GM12892 (cell line): ENCODE measurements at regions not wholly inside any gene's neighbourhood (a gene's known extent, or its start where the extent isn't known, plus 50 kb on each side); places are given as distances from the start of the nearest gene placed in this dataset.
"Not testable (repeated sequence)": the region's sequence is repeated elsewhere in the genome, so short reads cannot be mapped to it uniquely, and the experiment has no call there.

Experiments used
- DNase-seq: peaks from one replicate; pipeline ENCODE4 v3.0.0; 2011; ENCODE audit not compliant: insufficient read length
- FAIRE-seq: peaks from 2 replicates; lab custom pipeline; 2011; peaks lifted over from hg19 to GRCh38; lab: Jason Lieb, UNC
- POLR2A ChIP-seq: IDR thresholded peaks from 2 replicates; pipeline ENCODE4 v1.6.1; 2011; ENCODE audit warnings: low read depth, low read length, control low read depth
- POLR2AphosphoS5 ChIP-seq: IDR thresholded peaks from 2 replicates; pipeline ENCODE4 v1.6.1; 2011; ENCODE audit warnings: low read depth, low read length, control low read depth
- TAF1 ChIP-seq: IDR thresholded peaks from 2 replicates; pipeline ENCODE4 v1.6.1; 2011; ENCODE audit warnings: low read depth, mild to moderate bottlenecking, control low read depth, low read length, borderline replicate concordance

DNA sequence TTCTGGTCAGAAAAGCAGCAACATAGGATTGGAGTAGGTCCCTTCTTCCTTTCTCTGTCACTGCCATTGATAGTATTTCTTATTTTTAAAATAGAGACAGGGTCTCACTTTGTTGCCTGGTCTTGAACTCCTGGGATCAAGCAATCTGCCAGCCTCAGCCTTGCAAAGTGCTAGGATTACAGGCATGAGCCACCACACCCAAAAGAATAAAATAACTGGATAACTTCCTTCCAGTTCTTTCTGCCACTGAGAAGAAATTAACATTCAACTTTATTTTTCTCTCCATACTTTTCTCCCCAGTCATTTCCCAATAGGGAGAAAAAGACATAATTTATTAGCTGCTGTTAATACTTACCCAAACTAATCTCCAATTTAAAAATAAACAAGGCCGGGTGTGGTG lies 91.9 kb upstream of the MED13 start:
- TF ChIP-seq POLR2AphosphoS5: no peak
- TF ChIP-seq POLR2A: no peak
- TF ChIP-seq TAF1: no peak
- no peak for FAIRE-seq
- no peak for DNase-seq

DNA sequence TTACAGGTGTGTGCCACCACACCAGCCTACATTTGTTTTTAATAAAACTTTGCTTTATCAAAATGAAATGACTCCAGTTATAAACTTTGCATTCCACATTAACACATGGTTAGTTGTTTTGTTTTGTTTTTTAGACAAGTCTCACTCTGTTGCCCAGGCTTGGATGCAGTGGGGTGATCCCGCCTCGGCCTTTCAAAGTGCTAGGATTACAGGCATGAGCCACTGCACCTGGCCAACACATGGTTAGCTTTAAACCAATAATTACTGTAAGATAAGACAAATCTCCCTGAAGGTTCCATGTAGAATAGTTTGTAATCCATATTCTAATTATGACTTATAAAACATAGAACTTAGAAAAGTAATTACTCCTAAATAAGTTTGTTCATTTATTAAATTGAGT lies 89.8 kb upstream of the MED13 start:
- FAIRE-seq (no peak), DNase-seq (no peak)
- TF ChIP-seq POLR2AphosphoS5 (no peak), POLR2A (no peak), TAF1 (no peak)

DNA sequence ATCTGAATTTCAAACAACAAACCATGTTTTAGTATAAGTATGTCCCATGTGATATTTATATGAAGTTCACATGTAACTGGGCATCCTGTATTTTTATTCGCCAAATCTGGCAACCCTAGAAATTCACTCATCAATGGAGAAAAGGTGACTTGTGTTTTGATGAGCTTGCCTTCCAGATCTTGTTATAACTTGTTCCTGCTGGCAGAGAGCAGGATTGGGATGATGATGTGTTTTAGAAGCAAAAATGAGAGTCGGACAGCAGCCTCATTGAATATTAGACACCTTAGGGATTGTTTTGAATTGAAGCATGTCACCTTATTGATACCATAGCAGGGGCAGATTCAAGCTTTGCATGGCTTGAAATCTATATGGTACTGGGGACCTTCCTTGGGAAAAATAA lies 85.4 kb upstream of the MED13 start:
- DNase-seq (no peak), FAIRE-seq (no peak)
- no peak for TF ChIP-seq POLR2A
- no peak for TF ChIP-seq POLR2AphosphoS5
- TF ChIP-seq TAF1: no peak

DNA sequence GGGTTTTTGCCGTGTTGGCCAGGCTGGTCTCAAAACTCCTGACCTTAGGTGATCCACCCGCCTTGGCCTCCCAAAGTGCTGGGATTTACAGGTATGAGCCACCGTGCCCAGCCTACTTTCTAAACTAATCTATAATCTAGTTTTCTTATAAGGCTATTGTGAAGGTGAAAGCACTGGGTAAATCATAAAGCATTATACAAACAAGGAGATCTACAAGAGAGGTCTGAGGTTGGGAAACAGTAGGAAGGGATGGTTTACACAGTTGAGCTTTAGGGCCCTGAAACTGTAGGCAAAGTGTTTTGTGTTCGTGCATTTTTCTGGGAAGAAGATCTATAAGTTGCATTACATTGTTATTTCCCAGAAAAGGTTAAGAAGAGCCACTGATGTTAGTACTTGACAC lies 84.9 kb upstream of the MED13 start:
- DNase-seq (no peak), FAIRE-seq (no peak)
- TF ChIP-seq POLR2A (no peak), TAF1 (no peak), POLR2AphosphoS5 (no peak)

DNA sequence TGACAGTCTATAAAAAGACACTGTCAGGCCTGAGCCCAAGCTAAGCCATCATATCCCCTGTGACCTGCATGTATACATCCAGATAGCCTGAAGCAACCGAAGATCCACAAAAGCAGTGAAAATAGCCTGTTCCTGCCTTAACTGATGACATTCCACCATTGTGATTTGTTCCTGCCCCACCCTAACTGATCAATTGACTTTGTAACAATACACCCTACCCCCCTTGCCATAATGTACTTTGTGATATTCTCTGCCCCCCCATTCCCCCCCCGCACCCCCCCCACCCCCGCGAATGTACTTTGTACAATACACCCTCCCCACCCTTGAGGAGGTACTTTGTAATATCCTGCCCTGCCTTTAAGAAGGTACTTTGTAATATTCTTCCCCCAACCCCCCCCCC lies 82.2 kb upstream of the MED13 start:
- TF ChIP-seq POLR2AphosphoS5 (no peak), TAF1 (no peak), POLR2A (no peak)
- no peak for FAIRE-seq
- DNase-seq: no peak

DNA sequence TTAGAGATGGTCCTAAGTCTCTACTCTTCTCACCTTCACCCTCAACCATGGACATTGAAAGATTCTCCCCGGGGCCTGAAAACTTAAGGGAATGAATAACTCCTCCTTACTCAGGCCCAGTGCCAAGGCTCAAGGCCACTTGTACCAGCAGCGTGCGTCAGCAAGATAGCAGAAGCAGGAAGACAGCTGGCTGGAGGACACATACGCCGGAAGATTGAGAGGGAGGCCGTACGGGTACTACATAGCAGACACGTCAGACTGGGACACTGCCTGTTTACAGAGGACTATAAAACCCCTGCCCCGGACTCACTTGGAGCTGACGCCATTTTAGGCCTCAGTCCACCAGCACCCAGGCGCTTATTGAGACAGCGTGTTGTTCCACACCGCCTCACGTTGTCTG lies 75.8 kb upstream of the MED13 start:
- FAIRE-seq: no peak
- no peak for DNase-seq

DNA sequence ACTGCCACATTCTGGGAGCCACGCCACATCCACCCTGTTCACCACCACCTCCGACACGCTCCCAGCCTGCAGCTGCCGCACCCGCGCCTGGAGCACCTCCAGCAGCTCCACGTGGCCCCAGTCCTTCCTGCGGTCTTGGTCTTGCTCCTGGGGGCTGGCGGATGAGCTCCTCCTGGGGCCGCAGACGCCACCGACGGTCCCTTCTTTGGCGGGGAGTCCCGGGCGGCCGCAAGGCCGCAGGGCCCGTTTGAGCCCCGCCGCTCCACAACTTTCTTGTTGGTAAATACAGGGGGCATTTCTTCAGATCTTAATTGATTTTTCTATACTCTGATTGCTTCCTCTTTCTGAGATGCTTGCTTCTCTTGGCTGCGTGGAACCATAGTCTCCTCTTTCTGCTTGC lies 75.3 kb upstream of the MED13 start:
- FAIRE-seq (no peak), DNase-seq (no peak)
- TF ChIP-seq POLR2A (no peak), POLR2AphosphoS5 (no peak), TAF1 (no peak)

More for the DNA sequence above, 75.8 kb upstream of the MED13 start:
- TF ChIP-seq POLR2A: no peak
- no peak for TF ChIP-seq POLR2AphosphoS5
- no peak for TF ChIP-seq TAF1

DNA sequence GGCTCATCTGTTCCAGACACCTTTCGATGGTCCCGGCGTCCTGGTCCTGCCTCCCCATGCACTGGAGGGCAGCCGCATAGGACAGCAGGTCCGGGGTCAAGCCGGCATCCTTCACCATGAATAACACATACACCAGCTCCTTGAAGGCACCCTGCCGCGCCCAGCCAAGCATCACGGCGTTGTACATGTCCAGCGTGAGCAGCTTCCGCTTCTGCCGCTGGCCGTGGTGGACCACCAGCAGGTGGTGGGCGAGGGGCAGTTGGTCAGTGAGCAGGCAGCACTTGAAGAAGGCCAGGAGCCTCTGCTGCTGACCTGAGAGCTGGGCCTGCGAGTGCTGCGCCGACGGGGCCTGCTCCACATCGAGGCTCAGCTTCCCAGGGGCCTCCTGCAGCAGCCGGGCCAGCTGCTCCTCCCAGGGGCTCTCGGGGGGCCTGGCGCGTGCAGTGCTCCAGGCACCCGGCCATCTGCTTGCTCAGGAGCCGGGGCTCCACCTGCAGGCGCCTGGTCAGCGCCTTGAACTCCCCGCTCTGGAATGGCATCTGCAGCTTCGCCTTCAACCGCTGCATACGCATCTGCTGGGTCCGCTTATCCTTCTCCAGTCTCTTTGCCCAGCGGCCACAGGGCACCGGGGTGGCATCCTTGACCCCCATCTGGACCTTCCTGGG lies 74.7 kb upstream of the MED13 start:
- DNase-seq, FAIRE-seq: not testable (repeated sequence)

DNA sequence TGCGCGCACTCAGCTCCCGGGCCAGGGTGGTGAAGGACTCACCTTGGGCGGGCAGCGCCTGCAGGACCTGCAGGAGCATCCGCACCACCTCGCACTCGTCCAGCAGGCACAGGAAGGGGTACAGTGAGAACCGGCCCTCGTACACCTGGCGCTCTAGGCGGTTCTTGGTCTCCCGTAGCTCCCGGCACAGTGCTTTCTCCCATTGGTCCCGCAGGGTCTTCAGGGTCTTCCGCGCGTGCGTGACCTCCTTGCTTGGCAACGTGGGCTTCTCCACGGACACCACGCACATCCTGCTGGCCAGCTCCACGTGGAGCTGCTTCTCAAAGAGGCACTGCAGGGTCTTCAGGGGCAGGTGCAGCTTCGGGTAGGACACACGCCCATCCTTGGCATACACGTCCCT lies 74.1 kb upstream of the MED13 start:
- FAIRE-seq (no peak), DNase-seq (no peak)
- no peak for TF ChIP-seq POLR2AphosphoS5
- no peak for TF ChIP-seq POLR2A
- no peak for TF ChIP-seq TAF1

DNA sequence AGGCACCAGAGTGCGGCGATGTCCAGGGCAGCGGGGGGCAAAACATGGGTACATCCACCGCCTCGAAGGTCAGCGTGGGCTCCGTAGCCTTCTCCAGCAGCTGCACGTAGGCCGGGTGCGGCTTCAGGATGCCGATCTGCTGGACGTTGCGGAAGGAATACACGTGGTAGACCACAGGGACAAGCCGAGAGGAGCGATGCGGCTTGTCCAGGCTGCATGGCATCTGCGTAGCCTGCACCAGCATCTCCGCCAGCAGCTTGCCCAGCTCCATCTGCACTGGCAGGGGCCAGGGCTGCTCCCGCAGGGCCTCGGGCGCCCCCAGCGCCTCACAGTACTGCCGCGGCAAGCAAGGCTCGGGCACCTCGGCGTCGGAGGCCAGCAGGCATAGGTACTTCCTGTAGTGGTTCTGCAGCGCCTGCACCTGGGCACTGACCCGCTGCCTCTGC lies 73.6 kb upstream of the MED13 start:
- FAIRE-seq: not testable (repeated sequence)

DNA sequence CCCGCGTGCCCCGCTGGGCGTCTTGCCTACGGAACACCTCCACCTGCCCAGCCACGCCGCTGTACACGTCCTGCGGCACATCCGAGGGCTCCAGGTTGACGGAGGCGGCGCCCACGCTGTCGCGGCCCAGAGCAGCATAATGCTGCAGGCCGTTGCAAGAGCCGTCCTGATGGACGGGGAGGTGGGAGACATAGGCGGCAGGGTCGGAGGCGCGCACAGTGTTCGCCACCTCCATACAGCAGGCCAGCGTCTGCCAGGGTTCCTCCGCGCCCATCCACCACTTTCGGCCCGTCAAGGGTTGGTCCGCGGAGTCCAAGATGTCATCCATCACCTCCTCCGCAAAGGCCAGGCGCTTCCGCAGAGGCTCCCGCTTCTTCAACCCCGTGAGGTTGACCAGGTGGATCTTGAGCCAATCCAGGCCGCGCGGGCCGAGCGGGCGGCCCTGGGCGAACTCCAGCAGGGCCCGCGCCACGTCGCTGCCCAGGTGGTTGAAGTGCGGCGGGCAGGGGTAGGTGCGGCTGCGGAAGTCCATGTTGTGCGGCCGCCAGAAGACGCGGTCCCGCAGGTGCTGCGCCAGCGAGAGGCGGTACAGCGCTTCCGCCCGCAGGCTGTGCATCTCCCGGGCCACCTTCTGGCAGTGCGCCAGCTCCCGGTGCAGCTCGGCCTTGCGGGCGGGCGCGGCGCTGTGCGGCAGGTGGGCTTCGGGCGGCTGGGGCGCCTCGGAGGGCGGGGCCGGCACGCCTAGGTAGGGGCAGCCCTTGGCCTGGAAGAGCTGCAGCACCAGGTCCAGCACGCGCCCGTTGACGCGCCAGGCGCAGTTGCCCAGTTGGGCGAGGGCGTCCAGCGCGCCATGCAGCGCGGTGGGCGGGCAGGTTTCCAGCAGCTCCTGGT lies 72.9 kb upstream of the MED13 start:
- FAIRE-seq, DNase-seq: not testable (repeated sequence)

More for the DNA sequence above, 73.6 kb upstream of the MED13 start:
- DNase-seq: not testable (repeated sequence)

DNA sequence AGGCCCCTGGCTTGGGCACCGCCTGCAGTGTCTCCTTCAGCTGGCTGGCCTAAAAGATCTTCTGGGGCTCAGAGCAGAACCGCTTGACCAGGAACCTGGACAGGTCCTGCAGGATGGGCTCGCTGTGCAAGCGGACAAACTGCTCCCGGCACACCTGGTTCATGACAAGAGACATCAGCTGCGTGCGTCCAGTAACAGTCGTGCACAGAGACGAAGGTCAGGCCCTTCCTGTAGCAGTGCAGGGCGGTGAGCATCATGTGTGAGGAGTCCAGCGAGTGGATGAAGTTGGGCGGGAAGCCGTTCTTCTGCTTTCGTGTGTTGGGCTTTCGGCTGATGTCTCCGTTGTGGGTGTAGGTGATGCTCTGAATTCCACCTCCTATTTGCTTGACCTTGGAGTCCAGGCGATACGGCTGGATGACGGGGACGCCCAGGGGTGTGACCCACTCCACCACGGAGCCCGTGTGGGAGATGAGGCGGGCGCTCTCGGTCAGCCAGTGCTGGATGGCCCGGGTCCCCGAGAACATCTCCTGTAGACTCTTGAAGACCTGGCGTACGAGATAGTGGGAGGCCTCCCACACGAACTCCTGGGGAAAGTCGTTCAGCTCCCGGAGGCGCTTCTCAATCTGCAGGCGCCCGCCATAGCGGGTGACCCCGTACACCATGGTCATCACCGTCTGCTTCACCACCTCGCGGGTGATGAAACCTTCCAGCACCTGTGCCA lies 72.1 kb upstream of the MED13 start:
- peak; percentile 27 for FAIRE-seq
- DNase-seq: not testable (repeated sequence)
